ENCODE measurements at regions not wholly inside any gene's neighbourhood (a gene's known extent, or its start where the extent isn't known, plus 50 kb on each side); places are given as distances from the start of the nearest gene placed in this dataset.

DNA sequence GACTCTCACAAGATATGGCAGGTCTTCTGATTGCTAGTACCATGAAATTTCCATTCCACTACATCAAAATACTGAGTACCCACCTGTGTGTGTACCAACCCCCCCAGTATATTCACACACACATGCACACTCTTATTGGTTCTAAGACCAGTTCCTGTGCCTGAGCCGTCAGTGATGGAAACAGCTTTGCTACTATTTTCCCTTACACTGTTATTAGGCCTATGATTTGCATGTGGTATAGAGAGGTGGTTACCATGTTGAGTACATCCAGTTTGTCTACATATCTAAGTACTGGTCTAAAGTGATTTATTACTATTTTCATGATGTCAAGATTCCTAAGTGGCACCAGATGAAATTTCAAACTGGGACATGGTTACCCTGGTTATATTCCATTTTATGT is 459.9 kb downstream of the BCKDHB start:
- DNase-seq, result no peak

DNA sequence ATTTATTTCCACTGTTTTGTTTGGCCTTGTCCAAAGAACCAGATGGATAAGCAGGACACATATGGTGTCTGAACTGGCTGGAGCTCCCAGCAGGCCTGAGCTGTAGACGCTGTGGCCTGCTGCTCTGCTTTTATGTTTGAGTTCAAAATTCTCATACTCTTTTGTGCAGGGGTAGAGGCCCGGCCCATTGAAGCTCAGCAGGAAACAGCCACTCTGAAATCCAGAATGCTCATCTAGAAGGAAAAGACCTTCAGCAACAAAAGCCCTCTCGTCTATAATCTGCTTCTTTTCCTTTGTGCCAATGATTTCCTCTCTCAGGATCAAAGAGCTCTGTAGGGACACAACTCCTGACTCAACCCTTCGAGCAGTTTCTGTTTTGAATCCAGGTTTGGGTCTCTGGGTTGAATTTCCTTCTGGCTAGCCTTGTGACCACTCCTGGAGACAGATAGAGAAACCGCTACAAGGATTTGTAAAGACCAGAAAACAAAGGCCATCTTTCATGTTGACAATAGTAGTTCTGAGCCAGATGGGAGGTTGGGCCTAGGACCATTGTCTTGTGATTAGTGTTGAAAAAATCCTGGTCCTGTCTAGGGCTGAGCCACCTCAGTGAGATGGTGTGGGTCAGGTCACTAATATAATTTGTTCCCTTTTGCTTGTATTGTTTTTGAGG is 446.7 kb downstream of the BCKDHB start:
- DNase-seq, result no peak

DNA sequence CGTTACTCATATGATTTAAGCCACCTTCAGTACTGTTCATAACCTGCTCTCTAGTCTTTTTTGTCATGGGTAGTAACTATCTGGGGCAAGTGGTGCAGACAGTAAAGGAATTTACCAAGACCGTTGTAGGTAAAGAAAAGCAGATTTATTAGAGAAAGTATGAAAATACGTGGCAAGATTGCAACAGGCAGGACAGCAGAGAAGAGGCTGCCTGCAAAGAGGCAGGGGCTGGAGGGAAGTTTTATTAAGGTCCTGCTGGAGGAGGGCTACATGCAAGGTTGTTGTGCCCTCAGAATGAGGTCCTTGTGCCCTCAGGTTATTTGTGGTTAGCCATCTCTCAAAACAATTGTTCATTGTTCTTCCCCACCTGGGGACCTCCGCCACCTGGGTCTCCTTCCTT is 444.3 kb downstream of the BCKDHB start:
- DNase-seq, result no peak

DNA sequence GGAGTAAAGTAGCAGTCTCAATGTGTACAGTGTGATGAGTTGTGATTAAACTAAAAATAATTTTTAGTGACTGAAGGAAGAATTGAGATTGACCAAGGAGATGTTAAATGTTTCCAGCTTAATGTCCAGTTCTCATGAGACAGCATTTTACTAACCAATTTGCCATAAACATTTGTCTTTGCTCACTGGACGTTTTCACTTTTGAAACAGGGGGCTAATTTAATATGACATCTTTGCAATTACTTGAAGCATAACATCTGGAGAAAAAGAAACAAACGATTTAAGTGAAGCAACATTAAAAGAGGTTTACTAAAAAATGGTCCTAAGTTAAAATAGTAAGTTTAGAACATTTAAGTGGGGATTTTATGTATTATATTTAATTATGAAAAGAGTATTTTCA is 443.8 kb downstream of the BCKDHB start:
- DNase-seq, result no peak

DNA sequence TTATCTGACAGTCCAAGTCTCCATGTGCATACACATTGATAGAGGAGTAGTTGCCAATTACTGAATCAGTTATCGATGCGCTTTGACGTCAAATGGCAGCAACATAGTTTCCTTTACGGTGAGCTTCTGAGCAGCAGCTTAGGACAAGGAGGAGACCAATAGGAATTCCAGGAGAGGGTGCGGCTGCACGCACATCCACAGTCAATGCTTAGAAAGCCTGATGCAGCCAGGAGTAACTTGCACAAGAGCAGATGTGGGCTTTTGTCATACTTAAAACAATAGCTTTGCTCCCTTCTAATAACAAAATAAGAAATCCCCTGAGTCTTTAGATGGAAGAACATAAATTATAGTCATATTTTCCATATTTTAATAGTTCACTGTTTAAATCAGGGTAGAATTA is 442.1 kb downstream of the BCKDHB start:
- DNase-seq, result no peak

DNA sequence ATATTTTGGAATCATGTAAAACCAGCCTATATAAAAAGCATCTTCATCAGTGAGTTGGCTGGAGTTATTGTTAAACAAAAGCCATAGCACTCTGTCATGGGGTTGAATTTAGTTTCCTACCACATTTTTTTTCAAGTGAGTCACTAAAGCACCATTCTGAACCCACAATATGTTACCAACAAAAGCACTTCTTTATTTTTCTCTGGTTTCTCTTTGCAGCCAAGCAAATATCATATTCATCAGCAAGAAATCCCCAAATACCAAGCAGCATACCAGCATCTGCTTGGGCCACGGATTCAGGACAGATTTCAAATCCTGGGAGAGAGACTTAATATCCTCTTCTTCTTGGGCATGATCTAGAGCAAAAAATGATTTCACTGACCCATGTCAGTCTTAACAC is 441.4 kb downstream of the BCKDHB start:
- no peak for DNase-seq

DNA sequence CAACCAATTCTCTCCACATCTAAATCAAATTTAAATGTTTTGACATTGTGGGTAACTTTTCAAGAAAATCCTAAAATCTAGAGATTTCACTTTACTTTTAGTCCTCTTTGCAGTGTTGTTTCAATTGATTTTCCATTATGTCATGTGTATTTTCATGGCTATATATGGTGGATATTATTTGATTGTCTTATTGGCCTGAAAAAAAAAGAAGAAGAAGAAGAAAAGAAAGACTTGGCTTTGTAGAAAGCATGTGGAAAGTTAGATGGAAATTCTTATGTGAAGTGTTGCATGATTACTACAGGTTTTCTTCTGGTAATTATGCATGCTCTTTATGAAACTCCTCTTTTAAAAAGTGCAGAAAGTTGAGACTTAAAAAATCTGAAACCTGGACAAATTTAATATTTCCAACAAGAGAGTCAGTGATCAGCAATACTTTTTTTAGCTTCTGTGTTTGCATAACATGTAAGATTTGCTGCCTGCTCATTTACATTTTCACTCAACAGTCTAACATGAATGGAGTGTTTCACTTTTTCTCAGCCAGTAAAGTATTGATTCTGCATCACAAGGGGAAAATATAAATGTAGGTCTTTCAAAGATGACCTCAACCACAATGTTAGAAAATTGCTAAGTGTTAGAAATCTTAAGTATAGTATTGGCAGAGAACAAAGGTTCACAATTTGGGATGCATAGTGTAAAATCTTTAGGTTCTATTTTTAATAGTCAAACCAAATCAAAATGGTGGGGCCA is 438.7 kb downstream of the BCKDHB start:
- DNase-seq, result no peak

DNA sequence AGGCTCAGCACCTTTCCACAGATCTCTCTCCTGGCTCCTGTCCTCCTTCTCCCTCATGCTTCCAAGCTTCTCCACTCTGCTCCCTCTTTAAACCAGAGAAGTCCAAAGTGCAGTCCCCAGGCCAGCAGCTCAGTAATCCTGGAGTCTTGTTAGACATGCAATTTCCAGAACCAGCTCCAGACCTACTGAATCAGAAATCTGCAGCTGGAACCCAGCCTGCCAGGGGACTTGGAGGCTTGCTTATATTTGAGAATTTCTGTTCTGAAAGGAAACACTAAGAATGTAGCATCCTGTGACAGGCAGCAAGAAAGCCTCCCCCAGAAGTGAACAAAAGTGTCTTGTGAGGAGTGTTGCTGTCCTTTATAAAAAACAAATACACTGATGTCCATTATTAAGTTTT is 438.1 kb downstream of the BCKDHB start:
- no peak for DNase-seq

DNA sequence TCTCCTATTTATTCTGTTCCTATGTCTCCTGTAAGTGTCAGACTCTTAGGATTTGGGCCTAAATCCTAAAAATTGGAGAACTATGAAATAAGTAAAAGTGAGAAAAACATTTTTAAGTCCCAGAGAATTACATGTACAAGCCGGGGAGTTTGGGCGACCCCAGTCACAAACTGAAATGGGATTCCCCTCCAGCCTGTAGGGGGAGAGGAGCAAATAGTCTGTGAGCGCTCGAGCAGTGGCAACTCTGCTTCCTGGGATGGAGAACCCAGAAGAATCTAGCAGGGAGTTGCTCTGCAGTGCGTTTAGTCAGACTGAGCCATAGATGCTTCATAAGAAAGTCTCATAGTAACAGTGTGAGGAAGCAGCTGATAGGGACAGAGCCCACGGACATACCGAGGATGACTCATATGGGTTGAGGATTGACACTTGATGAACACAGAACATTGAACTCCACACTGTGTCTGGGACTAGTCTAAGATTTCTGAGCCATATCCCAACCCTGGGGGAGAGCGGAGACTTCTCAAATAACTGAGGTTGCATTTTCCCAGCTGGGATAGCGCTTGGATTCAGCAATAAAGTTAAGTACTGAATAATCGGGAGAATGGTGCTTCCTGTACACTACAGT is 437.2 kb downstream of the BCKDHB start:
- peak in 1 of 56 donors; percentile 4 for DNase-seq

DNA sequence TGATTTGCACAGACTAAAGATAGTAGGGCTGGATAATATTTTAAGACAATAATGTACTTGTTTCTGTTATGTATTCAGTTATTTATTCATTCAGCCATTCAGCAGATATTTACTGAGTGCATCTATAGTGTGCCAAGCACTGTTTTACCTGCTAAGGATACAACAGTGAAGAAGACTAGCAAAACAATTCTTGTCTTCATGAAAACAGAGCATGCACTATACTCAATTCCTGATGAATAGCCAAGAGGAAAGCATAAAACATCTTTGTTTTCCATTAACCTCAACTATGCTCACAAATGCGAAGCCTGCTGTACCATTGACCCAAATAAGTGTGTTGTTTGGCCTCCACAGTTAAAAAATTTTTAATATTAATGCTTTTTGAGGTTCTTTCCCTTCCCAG is 436.7 kb downstream of the BCKDHB start:
- no peak for DNase-seq

DNA sequence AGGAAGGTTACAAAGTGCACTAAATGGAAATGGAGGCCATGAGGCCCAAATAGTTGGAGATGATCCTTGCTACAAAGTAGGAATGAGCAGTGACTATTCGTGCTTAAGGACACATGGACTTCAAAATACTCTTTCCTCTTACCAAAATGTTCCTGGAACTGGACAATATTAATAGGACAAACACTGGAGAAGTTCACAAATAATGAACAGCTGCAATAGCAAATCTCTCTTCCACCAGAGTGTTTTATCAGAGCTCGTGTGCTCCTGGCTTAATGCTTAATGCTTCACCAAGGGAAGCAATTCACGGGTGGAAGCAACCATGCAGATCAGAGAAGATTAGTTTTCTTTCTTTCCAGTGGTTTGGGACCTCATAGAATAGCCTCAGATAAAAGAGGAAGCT is 435.4 kb downstream of the BCKDHB start:
- no peak for DNase-seq

DNA sequence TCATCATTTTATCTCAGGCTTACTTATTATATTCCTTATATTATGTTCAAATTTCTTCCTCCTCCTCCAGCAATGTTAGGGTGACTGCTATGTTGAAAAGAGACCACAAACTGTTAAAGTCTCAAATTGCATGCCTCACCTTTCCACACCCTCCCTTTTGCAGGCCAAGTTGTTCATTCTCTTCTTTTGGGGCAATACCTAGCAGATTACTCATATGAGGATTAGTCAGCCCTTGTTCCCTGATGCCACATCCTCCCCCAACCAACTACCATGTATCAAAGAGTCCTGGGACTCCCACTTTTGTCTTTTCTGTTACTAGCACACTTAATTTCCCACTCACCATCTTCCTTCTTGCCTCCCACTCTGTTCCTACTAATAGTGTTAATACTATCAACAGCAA is 434.7 kb downstream of the BCKDHB start:
- peak in 10 of 56 donors; percentile 3 to 48 (median 18) for DNase-seq

DNA sequence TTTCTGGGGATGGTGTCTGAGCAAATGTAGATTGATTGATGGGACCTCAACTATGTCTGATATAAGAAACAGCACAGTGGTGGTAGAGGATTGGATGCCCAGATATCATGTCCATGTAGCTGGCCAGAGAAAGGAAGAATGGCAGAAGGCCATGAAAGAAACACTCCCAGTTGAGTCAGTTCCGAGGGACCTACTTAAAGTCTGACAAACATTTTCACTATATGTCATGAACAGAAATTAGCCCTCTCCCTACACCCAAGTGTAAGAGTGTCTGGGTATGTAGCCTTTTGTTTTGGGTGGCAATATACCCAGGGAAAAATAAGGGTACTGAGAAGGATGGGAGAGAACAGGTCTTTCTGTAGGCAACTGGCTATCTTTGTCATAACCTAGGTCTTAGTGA is 434.2 kb downstream of the BCKDHB start:
- DNase-seq, result no peak

DNA sequence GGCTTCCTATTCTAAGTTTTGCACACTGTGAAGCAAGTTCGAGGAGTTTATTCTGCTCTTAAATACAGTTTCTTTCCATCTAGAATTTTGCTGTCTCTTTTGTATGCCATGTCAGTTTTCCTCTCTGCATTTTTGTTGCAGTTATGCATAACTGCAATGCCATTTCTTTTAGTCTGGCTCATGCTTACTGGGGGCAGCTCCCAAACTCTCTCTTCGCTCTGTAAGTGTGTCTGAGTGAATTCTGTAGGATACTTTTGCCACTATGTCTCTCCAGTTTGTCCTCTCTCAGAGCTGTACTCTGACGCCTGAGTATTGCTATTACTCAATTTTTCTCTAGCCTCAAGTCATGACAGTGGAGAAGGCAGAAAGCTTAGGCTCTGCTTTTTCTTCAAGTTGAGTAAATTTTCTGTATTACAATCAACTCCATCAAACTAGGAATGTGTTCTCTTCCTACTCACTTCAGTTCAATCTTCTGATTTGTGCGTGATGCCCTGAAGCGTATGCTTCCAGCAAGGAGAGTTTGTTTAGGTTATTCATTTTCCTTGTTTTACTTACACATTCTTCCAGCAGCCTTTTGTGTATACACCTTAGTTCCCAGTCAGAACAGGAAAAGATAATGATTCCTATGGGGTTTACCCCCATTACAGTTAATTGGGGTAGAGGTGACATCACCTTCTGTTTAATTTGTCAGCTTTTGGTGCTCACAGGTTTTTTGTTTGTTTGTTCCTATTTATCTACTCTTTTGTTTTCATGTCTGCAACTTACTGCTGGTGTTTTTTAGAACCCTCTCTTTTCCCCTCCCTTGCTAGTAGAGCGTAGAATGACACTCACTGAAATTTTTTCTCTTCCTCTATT is 430.9 kb downstream of the BCKDHB start:
- DNase-seq, result no peak

DNA sequence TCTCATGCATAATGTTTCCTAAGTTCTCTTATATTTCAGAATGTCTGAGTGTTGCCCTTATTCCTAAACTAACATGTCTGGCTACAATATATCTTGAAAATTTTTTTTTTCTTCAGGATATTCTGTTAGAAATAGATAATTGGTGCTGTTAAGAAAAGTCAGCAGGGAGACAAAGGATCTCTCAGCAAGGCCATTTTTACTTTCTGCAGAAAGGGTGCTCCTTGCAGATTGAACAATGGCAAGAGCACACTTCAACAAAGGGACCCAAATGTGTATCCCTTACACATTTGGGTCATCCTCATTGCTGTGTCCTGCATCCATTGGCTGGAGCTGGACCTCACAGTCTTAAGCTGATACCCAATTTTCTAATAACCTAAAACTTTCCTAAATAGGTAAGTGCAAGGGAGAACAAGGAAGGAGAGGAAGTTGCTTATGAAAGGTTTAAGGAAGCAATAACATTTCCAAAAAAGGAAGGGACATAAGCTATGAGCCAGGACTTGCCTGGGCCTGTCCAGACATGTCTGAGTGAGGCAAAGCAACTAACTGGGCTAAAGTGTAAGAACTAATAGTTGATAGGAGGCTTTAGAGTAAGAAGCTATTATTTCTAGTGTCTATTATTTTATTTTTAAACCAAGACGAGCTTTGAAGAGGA is 429.6 kb downstream of the BCKDHB start:
- DNase-seq, result no peak

DNA sequence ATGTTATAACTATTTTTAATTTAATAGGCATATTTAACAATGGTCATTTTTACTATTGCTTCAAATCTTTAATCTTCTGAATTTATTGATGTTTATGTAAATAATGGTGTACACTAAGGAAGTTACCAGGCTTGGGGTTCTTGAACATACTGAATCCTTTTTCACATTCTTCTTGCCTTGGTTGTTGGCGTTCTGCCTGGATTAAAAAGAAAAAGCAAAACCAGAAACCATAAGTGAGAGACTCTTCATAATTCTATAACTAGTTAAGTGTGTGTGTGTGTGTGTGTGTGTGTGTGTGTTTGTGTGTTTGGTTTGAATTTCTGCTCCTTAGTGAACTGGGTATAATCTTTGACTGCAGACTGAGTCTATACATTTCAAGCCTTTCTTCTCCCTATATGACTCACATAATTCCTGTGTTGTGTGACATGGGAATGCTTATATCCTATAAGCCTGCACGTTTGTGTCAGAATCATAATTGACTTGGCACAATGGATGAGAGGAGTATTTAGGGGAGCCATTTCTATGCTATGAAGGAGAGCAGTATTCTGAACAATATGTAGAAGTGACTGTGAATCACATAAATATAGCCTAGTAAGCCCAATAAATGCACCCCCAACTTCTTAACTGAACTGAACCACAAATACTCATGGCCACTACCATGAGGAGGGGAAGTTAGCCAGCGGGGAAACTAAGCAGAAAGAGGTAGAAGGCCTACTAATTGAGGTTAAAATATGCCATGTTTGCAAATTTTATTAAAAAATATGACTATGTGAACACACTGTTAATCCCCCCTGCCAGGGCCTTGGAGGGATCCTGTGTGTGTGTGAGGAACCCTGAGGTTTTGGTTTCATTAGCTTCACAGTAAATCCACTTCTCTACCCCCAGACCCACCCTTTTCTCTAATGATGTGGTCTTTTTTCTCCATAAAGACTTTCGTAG is 425.5 kb downstream of the BCKDHB start:
- no peak for DNase-seq

DNA sequence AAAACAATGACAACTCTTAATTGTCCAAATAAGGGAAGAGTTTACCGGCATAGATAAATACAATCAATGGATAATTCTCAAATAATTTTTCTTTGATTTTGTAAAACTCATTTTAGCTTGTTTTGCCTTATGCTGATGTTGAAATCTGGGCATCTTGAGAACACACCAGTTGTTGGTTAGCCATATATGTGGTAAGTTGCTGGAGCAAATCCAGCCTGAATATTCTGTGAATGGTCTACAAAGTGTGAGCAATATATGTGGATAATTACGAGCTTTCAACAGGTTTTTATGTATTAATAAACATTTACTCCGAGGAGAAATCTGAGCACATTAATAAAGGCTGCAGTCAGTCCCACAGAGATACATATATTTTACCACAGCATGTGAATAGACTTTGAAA is 423.6 kb downstream of the BCKDHB start:
- no peak for DNase-seq

DNA sequence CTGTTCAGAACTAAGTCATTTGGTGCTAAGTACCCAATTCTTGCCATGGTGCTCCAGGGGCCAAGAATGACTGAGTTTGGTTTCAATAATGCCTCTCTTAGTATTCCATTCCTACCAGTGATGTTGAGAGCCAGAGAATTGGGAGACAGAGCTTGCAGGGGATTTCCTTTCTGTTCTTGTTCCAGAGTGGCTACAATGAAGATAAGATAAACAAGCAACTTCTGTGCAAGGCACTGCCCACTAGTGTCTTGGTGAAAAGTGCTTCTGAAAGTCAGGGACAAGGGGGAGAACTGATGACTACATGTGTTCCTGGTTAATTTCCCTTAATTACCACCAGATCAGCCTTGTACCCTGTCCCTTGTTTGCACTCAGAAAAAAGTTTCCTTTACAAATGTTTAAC is 421.6 kb downstream of the BCKDHB start:
- no peak for DNase-seq

DNA sequence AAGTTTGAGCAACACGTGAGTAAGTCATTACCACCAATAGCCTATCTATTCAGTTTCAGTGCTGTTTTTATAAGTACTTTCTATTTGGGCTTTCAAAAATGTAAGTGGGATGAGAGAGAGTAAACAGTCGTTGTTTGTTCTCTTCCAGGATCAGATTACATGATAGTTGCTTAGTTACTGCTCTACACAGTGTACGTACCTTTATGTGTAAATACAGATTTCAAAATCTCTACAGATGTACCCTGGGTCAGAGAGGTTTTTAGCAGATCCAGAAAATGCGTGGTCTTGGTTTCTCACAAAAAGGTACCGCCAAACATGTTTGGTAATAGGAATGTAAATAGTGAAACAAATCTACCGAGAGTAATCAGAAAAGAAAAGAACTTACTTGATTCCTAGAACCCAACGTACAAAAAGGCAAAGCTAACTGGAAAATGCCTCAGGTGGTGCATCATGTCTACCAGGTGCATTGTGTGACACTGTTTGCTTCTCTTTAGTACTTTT is 421.1 kb downstream of the BCKDHB start:
- DNase-seq, result no peak

DNA sequence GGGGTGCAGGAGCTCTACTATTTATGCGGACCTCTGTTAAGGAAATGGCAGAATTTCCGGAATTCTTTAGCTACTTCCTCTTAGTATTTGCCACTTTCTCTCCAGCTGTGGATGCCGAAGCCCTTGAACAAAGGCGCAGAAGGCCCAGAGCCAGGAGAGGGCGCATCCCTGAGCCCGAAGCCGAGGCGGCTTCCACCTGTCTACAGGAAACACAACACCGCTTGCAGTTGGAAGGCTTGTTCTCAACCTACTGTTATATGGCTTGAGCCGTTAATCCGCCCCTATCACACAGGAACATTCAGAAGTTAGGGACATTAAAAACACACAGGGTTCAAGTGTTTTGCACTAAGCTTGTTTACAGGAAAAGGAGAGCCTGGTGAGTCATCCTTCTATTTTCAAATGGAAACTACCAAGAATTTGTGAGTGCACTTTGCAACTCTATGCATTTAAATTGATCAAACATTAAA is 417.1 kb downstream of the BCKDHB start:
- peak in 1 of 56 donors; percentile 5 for DNase-seq
